DOHH2 (cell line): ENCODE measurements at regions not wholly inside any gene's neighbourhood (a gene's known extent, or its start where the extent isn't known, plus 50 kb on each side); places are given as distances from the start of the nearest gene placed in this dataset.

Source experiments
- EZH2phosphoT487 ChIP-seq: fragments of 200-600 bp; sonication (generic); IDR thresholded peaks from 2 replicates; pipeline ENCODE4 v1.6.1; 2017; ENCODE audit warnings: borderline replicate concordance, mild to moderate bottlenecking, antibody characterized with exemption, low read length, moderate library complexity, mixed read lengths
- TF ChIP-seq, protein P1 (sequence below): fragments of 200-600 bp; sonication (generic); IDR thresholded peaks from one replicate; pipeline ENCODE4 v1.5.1; 2014; ENCODE audit warnings: antibody characterized with exemption, mild to moderate bottlenecking, low read depth, low read length; ENCODE audit not compliant: poor library complexity, severe bottlenecking

- TF ChIP-seq, protein P1, sequence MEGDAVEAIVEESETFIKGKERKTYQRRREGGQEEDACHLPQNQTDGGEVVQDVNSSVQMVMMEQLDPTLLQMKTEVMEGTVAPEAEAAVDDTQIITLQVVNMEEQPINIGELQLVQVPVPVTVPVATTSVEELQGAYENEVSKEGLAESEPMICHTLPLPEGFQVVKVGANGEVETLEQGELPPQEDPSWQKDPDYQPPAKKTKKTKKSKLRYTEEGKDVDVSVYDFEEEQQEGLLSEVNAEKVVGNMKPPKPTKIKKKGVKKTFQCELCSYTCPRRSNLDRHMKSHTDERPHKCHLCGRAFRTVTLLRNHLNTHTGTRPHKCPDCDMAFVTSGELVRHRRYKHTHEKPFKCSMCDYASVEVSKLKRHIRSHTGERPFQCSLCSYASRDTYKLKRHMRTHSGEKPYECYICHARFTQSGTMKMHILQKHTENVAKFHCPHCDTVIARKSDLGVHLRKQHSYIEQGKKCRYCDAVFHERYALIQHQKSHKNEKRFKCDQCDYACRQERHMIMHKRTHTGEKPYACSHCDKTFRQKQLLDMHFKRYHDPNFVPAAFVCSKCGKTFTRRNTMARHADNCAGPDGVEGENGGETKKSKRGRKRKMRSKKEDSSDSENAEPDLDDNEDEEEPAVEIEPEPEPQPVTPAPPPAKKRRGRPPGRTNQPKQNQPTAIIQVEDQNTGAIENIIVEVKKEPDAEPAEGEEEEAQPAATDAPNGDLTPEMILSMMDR = no peak
- TF ChIP-seq EZH2phosphoT487 = no peak
Observed at GRCh38 chr13:76621705-76622104, 264.5 kb downstream of the KCTD12 start.
